LNCAP (cell line): ENCODE measurements at regions not wholly inside any gene's neighbourhood (a gene's known extent, or its start where the extent isn't known, plus 50 kb on each side); places are given as distances from the start of the nearest gene placed in this dataset.

Experiments used
- CTCF ChIP-seq: fragments of 450-650 bp; IDR thresholded peaks from 2 replicates; pipeline ENCODE4 v1.5.1; 2017; ENCODE audit warnings: mild to moderate bottlenecking

DNA sequence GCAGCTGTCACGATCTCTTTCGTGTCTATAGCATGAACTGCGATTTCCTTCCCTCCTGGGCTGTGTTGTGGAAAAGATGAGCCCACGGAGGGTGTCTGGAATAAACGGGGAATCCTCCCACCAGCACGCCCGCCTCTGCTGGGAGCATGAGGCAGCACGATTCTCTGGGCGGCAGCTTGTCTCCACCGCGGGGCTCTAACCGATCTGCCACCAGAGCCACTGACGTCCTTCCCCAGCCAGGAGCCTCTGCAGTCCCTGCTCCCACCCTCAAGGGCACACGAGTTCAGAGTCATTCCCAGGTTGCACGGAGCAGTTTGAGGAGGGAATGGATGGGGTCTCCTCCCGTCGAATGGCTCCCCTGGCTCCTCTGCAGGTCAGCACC lies 197.6 kb downstream of the DLL1 start:
- TF ChIP-seq CTCF = no peak

- TF ChIP-seq CTCF = no peak
These were observed 198.1 kb downstream of the DLL1 start for GRCh38 chr6:170092826-170093225.

GRCh38 chr6:170091639-170092579 lies 199.0 kb downstream of the DLL1 start:
- no peak for TF ChIP-seq CTCF

GRCh38 chr6:170091000-170091638 lies 199.8 kb downstream of the DLL1 start:
- TF ChIP-seq CTCF = no peak

DNA sequence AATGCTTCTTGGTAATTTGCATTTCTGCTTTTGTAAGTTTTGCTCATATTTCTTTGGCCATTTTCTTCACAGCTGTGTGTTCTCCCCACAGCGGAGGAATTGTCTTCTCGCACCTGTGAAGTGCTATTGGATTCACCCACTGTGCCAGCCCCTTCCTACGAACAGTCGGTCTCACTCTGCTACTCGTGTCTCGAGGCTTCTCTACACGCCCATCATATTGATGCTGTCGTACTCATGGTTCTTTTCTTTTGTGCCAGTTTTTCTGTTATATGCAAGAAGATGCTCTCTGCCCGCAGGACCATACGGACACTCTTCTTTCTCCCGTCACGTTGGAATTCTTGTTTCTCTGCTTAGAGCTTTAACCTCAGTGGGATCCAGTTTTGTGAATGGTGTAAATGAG lies 200.3 kb downstream of the DLL1 start:
- no peak for TF ChIP-seq CTCF

GRCh38 chr6:170089963-170090362 lies 200.9 kb downstream of the DLL1 start:
- no peak for TF ChIP-seq CTCF

DNA sequence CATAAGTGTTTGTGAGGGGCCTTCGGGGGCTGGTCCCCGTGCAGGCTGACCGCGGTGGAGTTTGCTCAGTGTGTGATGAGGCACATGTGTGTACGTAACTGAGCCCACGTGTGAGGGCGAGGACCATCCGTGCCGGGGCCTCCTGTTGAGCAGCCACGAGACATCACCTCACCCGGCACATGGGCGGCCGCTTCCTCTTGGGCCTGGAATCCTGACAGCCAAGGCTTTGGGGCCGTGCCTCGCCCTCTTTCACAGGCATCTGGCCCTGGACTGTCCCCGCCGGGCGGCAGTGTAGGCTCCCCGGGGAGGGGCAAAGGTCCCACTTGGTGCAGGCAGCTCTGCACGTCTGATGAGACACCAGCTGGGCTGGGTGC lies 202.3 kb downstream of the DLL1 start:
- TF ChIP-seq CTCF = no peak
